Loucy (cell line): ENCODE measurements at regions not wholly inside any gene's neighbourhood (a gene's known extent, or its start where the extent isn't known, plus 50 kb on each side); places are given as distances from the start of the nearest gene placed in this dataset.
"Not testable (repeated sequence)": the region's sequence is repeated elsewhere in the genome, so short reads cannot be mapped to it uniquely, and the experiment has no call there.

Source experiments
- H2AFZ ChIP-seq: fragments of 200-600 bp; sonication (generic); 2 replicates; pipeline ENCODE4 v1.6.0; 2016; ENCODE audit warnings: antibody characterized with exemption, mild to moderate bottlenecking, low read length, moderate library complexity
- H3F3A ChIP-seq: fragments of 200-600 bp; 2 replicates; pipeline ENCODE4 v1.6.0; 2016; ENCODE audit warnings: antibody characterized with exemption, low read depth, mild to moderate bottlenecking
- H3K27me3 ChIP-seq: fragments of 200-600 bp; sonication (generic); 2 replicates; pipeline ENCODE4 v1.6.1; 2014; ENCODE audit warnings: low read length, mild to moderate bottlenecking; ENCODE audit not compliant: insufficient read depth, poor library complexity, severe bottlenecking
- H3K36me3 ChIP-seq: fragments of 200-600 bp; sonication (generic); 2 replicates; pipeline ENCODE4 v1.6.1; 2016; ENCODE audit warnings: low read length; ENCODE audit not compliant: insufficient read depth
- H3K4me1 ChIP-seq: fragments of 200-600 bp; sonication (generic); 2 replicates; pipeline ENCODE4 v1.5.1; 2014; ENCODE audit warnings: low read length, mild to moderate bottlenecking; ENCODE audit not compliant: insufficient read depth, poor library complexity, severe bottlenecking
- H3K4me2 ChIP-seq: fragments of 200-600 bp; sonication (generic); 2 replicates; pipeline ENCODE4 v1.6.0; 2014; ENCODE audit warnings: antibody characterized with exemption, low read length, low read depth, mild to moderate bottlenecking; ENCODE audit not compliant: poor library complexity, severe bottlenecking
- H3K4me3 ChIP-seq: fragments of 200-600 bp; sonication (generic); 2 replicates; pipeline ENCODE4 v1.5.1; 2014; ENCODE audit warnings: low read length, mild to moderate bottlenecking, mixed read lengths; ENCODE audit not compliant: poor library complexity, severe bottlenecking
- H3K79me2 ChIP-seq: fragments of 200-600 bp; sonication (generic); 2 replicates; pipeline ENCODE4 v1.6.1; 2014; ENCODE audit warnings: low read length; ENCODE audit not compliant: insufficient read depth
- H3K9ac ChIP-seq: fragments of 200-600 bp; sonication (generic); 2 replicates; pipeline ENCODE4 v1.6.0; 2014; ENCODE audit warnings: mild to moderate bottlenecking, low read depth, low read length, moderate library complexity; ENCODE audit not compliant: poor library complexity, severe bottlenecking
- H3K9me2 ChIP-seq: fragments of 200-600 bp; sonication (generic); replicated peaks from 2 replicates; pipeline ENCODE4 v1.6.1; 2016; ENCODE audit warnings: low read depth, low read length, mixed read lengths
- H3K9me3 ChIP-seq: fragments of 200-600 bp; sonication (generic); 2 replicates; pipeline ENCODE4 v1.6.1; 2014; ENCODE audit warnings: mild to moderate bottlenecking, antibody characterized with exemption, low read length, low read depth; ENCODE audit not compliant: insufficient read depth
- H4K20me1 ChIP-seq: fragments of 200-600 bp; sonication (generic); 2 replicates; pipeline ENCODE4 v1.6.0; 2014; ENCODE audit warnings: antibody characterized with exemption, low read length, mild to moderate bottlenecking; ENCODE audit not compliant: insufficient read depth, poor library complexity, severe bottlenecking
- EZH2phosphoT487 ChIP-seq: fragments of 200-600 bp; IDR thresholded peaks from 2 replicates; pipeline ENCODE4 v1.6.1; 2018; ENCODE audit warnings: antibody characterized with exemption, mild to moderate bottlenecking, moderate library complexity, borderline replicate concordance
- TF ChIP-seq, protein P1 (sequence below): fragments of 200-600 bp; sonication (generic); conservative IDR thresholded peaks from 2 replicates; pipeline ENCODE4 v1.5.1; 2014; ENCODE audit warnings: mild to moderate bottlenecking, antibody characterized with exemption, low read length

DNA sequence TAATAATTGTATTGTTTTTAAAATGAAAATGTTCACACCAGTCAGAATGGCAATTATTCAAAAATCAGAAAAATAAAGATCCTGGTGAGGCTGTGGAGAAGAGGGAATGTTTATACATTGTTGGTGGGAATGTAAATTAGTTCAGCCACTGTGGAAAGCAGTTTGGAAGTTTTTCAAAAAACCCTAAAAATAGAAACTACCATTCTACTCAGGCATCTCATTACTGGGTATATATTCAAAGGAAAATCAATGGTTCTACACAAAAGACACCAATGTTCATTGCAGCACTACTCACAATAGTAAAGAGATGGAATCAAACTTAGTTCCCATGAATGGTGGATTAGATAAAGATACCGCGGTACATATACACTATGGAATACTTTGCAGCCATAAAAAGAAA is 461.5 kb upstream of the ADGRB3 start:
- no peaks in the 10 kb centered on the region for H3K9me2 ChIP-seq
- no peaks in the 10 kb centered on the region for H3K4me1 ChIP-seq
- H3K27me3 ChIP-seq = no peaks in the 10 kb centered on the region
- H2AFZ ChIP-seq = no peak overlapping the region
- no peaks in the 10 kb centered on the region for H3K36me3 ChIP-seq
- H3F3A ChIP-seq = no peaks in the 10 kb centered on the region
- TF ChIP-seq EZH2phosphoT487 = no peak
- TF ChIP-seq, protein P1, sequence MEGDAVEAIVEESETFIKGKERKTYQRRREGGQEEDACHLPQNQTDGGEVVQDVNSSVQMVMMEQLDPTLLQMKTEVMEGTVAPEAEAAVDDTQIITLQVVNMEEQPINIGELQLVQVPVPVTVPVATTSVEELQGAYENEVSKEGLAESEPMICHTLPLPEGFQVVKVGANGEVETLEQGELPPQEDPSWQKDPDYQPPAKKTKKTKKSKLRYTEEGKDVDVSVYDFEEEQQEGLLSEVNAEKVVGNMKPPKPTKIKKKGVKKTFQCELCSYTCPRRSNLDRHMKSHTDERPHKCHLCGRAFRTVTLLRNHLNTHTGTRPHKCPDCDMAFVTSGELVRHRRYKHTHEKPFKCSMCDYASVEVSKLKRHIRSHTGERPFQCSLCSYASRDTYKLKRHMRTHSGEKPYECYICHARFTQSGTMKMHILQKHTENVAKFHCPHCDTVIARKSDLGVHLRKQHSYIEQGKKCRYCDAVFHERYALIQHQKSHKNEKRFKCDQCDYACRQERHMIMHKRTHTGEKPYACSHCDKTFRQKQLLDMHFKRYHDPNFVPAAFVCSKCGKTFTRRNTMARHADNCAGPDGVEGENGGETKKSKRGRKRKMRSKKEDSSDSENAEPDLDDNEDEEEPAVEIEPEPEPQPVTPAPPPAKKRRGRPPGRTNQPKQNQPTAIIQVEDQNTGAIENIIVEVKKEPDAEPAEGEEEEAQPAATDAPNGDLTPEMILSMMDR = no peak
- no peaks in the 10 kb centered on the region for H3K79me2 ChIP-seq
- no peak overlapping the region for H3K4me2 ChIP-seq
- H3K4me3 ChIP-seq = no peak overlapping the region
- no peak overlapping the region for H3K9ac ChIP-seq
- peaks cover 3% of the 10 kb centered on the region for H4K20me1 ChIP-seq
- H3K9me3 ChIP-seq = no peaks in the 10 kb centered on the region

DNA sequence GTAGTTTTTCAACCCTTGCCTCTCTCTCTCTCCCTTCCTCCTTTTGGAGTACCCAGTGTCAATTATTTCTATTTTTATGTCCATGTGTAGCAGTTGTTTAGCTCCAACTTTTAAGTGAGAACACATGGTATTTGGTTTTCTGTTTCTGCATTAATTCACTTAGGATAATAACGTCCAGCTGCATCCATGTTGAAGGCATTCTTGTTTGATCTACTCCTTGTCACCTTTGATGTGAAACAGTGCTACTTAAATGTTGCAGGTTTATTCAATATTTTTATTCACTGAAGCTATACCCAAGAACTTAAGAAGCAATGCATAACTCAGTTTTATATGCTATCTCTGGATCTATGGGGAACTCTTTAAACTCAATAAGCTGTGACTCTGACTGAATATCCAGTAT is 465.2 kb upstream of the ADGRB3 start:
- H3K79me2 ChIP-seq = no peaks in the 10 kb centered on the region
- no peaks in the 10 kb centered on the region for H3F3A ChIP-seq
- TF ChIP-seq, protein P1 = no peak
- no peak for TF ChIP-seq EZH2phosphoT487

DNA sequence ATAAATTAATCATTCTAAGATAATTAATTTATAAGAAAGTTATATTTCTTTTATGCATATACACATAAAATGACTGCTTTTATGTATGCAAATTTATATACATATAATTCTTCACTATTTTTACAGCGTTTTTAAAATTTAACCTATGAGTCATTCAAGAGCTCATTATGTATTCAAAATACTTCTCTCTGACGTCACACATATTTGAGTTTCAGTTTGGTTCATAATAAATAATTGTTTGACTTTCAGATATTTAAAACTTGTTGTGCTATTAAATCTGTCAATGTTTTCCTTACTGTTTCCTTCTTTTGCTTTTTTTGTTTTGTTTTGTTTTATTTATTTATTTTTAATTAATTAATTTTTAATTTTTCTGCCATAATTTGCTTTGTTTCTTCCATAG is 467.5 kb upstream of the ADGRB3 start:
- Histone ChIP-seq H3K4me2 (no peak overlapping the region), H3K9me2 (no peaks in the 10 kb centered on the region)
- TF ChIP-seq, protein P1 = no peak
- TF ChIP-seq EZH2phosphoT487 = no peak

More for the DNA sequence above, 465.2 kb upstream of the ADGRB3 start:
- Histone ChIP-seq H3K9me3 (no peaks in the 10 kb centered on the region), H4K20me1 (peaks cover 3% of the 10 kb centered on the region), H3K4me2 (no peak overlapping the region), H3K9me2 (no peaks in the 10 kb centered on the region), H2AFZ (no peak overlapping the region), H3K27me3 (no peaks in the 10 kb centered on the region), H3K4me1 (no peaks in the 10 kb centered on the region), H3K36me3 (no peaks in the 10 kb centered on the region), H3K4me3 (no peak overlapping the region), H3K9ac (no peak overlapping the region)

DNA sequence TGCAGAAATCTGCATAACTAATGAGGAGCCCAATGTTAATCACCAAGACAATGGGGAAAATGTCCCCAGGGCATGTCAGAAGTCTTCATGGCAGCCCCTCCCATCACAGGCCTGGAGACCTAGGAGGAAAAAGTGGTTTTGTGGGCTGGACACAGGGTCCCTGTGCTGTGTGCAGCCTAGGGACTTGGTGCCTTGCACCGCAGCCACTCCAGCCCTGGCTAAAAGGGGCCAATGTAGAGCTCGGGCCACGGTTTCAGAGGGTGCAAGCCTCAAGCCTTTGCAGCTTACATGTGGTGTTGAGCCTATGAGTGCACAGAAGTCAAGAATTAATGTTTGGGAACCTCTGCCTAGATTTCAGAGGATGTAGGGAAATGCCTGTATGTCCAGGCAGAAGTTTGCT is 474.3 kb upstream of the ADGRB3 start:
- H3K27me3 ChIP-seq, H3K9me2 ChIP-seq, H4K20me1 ChIP-seq, H3K79me2 ChIP-seq, H3K4me3 ChIP-seq, H3K4me2 ChIP-seq, H3F3A ChIP-seq, H2AFZ ChIP-seq, H3K9ac ChIP-seq, H3K9me3 ChIP-seq, H3K4me1 ChIP-seq, H3K36me3 ChIP-seq: not testable (repeated sequence)

More for the DNA sequence above, 467.5 kb upstream of the ADGRB3 start:
- Histone ChIP-seq H4K20me1 (peaks cover 3% of the 10 kb centered on the region), H3K36me3 (no peaks in the 10 kb centered on the region), H3K27me3 (no peaks in the 10 kb centered on the region), H3K9me3 (no peaks in the 10 kb centered on the region), H2AFZ (no peak overlapping the region), H3K79me2 (no peaks in the 10 kb centered on the region), H3F3A (no peaks in the 10 kb centered on the region), H3K4me3 (no peak overlapping the region), H3K4me1 (no peaks in the 10 kb centered on the region), H3K9ac (no peak overlapping the region)
